ENCODE measurements at regions not wholly inside any gene's neighbourhood (a gene's known extent, or its start where the extent isn't known, plus 50 kb on each side); places are given as distances from the start of the nearest gene placed in this dataset.

- DNase-seq (no peak), ATAC-seq (no peak)
- no peak overlapping the region for H3K27ac ChIP-seq
- H3K27me3 ChIP-seq (ENCODE audit: low read depth) = no peaks in the 10 kb centered on the region
- no peak for TF ChIP-seq CTCF (IDR thresholded peaks at IDR 0.05)
- intact Hi-C loops (cut with DNase I) = no loop called here
- H3K4me3 ChIP-seq = no peak overlapping the region
- no peaks in the 10 kb centered on the region for H3K9me3 ChIP-seq
- H3K4me1 ChIP-seq = no peaks in the 10 kb centered on the region
- no peaks in the 10 kb centered on the region for H3K36me3 ChIP-seq
Observed at GRCh38 chr3:76933245-76933644, 106.7 kb upstream of the ROBO2 start.

GRCh38 chr3:76938962-76939361 is 100.9 kb upstream of the ROBO2 start:
- H3K27ac ChIP-seq = no peak overlapping the region
- no peaks in the 10 kb centered on the region for H3K27me3 ChIP-seq (ENCODE audit: low read depth)
- intact Hi-C loops (cut with DNase I) = no loop called here
- no peaks in the 10 kb centered on the region for H3K9me3 ChIP-seq
- no peaks in the 10 kb centered on the region for H3K4me1 ChIP-seq
- TF ChIP-seq CTCF (IDR thresholded peaks at IDR 0.05) = no peak
- no peaks in the 10 kb centered on the region for H3K36me3 ChIP-seq
- no peak overlapping the region for H3K4me3 ChIP-seq
- ATAC-seq (no peak), DNase-seq (no peak)

GRCh38 chr3:76940181-76940770 is 99.6 kb upstream of the ROBO2 start:
- no peak for TF ChIP-seq CTCF (IDR thresholded peaks at IDR 0.05)
- ATAC-seq (no peak), DNase-seq (no peak)
- Histone ChIP-seq H3K4me1 (no peaks in the 10 kb centered on the region), H3K9me3 (no peaks in the 10 kb centered on the region), H3K36me3 (no peaks in the 10 kb centered on the region), H3K27ac (no peak overlapping the region), H3K4me3 (no peak overlapping the region), H3K27me3 (ENCODE audit: low read depth) (no peaks in the 10 kb centered on the region)
- intact Hi-C loops (cut with DNase I) = no loop called here

DNA sequence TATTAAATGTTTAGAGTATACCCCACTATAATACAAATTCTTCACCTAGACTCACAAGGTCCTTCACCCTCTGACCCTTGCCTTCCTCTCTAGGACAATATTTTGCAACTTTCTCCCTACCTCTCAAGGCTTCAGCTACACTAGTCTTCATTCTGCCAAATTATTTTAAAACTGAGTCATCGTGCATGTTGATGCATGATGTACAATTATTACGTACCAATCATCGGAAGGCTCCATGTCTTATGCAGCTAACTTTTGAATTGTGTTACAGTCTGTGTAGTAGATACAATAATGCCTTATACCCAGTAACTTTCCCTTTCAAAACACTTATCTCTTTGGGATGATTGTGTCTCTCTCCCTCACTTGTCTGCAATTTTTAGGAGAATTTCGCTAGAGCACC is 98.5 kb upstream of the ROBO2 start:
- no peaks in the 10 kb centered on the region for H3K27me3 ChIP-seq (ENCODE audit: low read depth)
- no peaks in the 10 kb centered on the region for H3K4me1 ChIP-seq
- H3K36me3 ChIP-seq = no peaks in the 10 kb centered on the region
- H3K4me3 ChIP-seq = no peak overlapping the region
- H3K9me3 ChIP-seq = no peaks in the 10 kb centered on the region
- no peak overlapping the region for H3K27ac ChIP-seq
- no peak for DNase-seq
- no peak for ATAC-seq
- intact Hi-C loops (cut with DNase I) = no loop called here
- no peak for TF ChIP-seq CTCF (IDR thresholded peaks at IDR 0.05)

GRCh38 chr3:76942101-76942500 is 97.8 kb upstream of the ROBO2 start:
- H3K27ac ChIP-seq = no peak overlapping the region
- H3K4me1 ChIP-seq = no peaks in the 10 kb centered on the region
- H3K27me3 ChIP-seq (ENCODE audit: low read depth) = no peaks in the 10 kb centered on the region
- DNase-seq = no peak
- H3K4me3 ChIP-seq = no peak overlapping the region
- H3K36me3 ChIP-seq = no peaks in the 10 kb centered on the region
- no peak for ATAC-seq
- no peaks in the 10 kb centered on the region for H3K9me3 ChIP-seq
- no peak for TF ChIP-seq CTCF (IDR thresholded peaks at IDR 0.05)
- intact Hi-C loops (cut with DNase I) = no loop called here

DNA sequence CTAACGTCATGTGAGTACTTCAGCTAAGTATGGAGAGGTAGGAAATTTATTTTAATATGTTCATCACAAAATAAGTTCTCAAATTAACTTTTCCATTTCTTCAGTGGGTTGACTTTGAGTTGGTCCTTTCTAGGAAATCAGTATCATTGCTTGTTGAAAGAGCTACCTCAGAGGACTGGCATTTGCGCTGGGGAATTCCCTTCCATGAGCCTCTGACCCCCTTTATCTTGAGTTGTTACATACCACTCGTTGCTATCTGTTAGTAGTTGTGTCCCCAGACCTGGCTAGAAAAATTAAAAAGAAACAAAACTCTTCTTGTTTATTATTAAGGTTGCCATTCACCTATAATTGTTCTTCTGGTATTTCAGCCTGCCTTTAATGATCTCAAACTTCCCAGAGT is 96.8 kb upstream of the ROBO2 start:
- Histone ChIP-seq H3K9me3 (no peaks in the 10 kb centered on the region), H3K27ac (no peak overlapping the region), H3K36me3 (no peaks in the 10 kb centered on the region), H3K27me3 (ENCODE audit: low read depth) (no peaks in the 10 kb centered on the region), H3K4me1 (no peaks in the 10 kb centered on the region), H3K4me3 (no peak overlapping the region)
- ATAC-seq = no peak
- no peak for DNase-seq
- intact Hi-C loops (cut with DNase I) = no loop called here
- no peak for TF ChIP-seq CTCF (IDR thresholded peaks at IDR 0.05)

Data from lower lobe of right lung (tissue), 2 donors.